Kidney glomerular epithelial cell (primary cell): ENCODE measurements at regions not wholly inside any gene's neighbourhood (a gene's known extent, or its start where the extent isn't known, plus 50 kb on each side); places are given as distances from the start of the nearest gene placed in this dataset.
"Not testable (repeated sequence)": the region's sequence is repeated elsewhere in the genome, so short reads cannot be mapped to it uniquely, and the experiment has no call there.

Experiments
- DNase-seq: peaks from one replicate; lab custom pipeline; 2025; lab: John Stamatoyannopoulos, UW

DNA sequence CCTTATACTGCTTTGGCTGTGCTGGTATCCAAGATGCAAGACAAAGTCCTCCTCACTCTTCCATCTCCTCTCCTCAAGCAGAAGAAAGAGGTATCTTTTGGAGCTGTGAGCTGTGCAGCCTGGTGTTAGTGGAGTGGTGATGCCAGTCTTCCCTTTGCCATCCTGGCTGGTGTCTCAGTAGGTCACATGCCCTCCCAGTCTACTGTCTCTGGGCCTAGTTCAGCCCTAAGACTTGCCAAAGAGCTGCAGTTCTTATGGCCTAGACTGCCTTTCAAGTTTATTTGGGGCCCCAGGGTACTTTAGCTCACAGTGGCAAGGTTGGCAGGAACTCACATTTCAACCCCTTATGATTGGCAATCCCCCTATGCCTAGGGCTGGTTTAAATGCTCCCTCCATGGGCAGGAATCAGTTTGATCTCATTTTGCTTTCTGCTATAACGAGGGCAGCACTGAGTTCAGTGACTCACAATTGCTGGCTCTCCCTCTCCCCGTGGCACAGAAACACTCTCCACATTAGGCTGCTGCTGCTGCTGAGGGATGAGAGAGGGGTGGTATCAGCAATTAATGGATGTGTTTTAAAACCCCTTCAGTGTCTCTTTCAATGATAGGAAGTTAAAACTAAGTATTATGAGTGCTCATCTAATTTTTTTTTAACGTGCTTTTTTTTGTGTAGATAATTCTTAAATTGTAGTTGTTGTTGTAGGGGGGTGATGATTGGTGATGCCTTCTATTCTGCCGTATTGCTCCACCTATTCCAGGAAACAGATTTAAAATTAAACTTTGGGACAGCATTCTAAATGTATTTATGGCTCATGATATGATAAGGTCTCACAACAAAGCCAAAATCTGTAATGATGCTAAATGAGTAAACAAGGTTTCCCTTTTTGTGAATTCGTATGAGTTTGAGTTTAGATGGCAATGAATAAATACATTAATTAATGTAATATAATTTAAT lies 1295.0 kb downstream of the JRKL start:
- no peak for DNase-seq

DNA sequence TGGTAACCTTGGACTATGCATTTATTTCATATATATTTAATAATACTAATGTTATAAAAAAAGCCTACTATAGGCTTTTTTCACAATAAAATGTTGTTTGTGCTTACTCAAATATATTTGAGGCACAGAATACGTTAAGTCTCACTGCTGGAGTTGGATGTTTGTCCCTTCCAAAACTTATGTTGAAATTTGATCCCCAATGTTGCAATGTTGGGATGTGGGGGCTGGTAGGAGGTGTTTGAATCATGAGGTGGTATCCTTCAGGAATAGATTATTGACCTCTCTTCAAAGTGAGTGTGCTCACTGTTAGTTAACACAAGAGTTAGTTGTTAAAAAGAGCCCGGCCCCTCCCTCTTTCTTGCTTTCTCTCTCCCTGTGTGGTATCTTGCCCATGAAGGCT lies 1295.9 kb downstream of the JRKL start:
- no peak for DNase-seq

DNA sequence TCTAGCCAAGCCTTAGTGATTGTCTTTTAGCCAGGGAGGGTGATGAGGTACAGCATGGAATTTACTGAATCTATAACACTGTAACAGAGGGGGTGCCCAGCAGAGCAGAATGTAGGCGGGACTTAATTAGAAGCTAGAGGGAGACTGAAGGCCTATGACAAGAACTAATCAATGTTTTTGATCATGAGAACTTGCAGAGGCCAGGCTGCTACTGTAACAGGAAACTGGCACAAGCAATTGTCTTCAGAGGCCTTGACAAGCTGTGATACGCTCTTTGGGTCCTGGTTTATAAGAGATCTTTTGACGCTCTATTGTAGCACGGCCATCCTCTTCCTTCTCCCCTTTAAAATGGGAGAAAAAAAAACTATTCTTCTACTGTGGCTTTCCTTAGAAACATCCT lies 1297.3 kb downstream of the JRKL start:
- no peak for DNase-seq

DNA sequence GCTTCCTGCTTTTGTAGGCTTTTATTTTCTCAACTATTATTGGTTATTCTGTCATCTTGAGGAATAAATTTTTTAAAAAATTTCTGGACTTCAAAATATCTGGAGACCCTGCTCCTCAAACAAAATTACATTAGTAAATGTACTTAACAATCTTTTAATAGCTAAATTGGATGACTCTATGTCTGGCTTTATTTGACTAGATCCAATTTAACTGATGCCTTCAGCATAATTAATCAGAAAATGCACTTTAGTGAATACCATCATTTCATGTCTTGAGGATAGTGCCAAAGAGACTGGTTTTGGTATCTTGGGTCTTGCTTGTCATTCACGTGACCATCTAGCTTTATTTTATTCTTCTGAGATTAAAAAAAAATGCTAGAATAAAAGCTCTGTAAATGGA lies 1301.2 kb downstream of the JRKL start:
- no peak for DNase-seq

DNA sequence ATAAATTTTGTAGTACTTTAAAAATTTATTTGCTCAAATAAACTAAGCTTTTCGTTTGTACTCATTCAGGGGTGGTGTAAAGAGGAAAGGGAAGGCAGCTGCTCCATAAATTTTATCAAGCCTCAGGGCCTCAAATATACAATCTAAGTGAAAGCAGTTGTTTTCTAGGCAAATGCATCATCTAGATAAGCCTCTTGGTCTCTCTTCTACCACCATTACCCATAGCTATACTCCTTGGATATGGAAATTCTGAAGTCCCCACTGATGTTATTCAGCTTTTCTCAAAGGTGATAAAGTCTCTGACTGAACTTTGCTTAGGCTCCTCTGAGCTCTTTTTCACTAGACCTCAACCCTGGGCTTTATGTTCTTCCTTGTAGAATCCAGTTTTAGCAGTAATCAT lies 1313.1 kb downstream of the JRKL start:
- DNase-seq = no peak

DNA sequence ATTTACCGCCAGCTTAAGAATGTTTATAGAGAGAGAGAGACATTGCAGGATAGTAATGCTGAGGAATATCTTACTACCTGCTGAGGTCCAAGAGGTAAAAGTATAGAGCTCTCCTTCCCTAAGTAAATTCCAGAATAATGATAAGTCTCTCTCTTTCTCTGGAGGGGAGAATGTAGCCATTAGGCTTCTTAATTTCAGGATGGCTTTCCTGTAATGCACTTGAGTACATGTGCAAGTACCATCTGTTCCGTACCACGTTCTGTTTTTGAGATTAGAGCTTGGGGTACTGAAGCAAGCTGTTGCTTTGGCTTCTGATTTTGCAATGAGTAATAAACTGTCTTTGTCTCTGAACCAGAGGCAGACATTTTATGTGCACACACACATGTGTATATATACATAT lies 1314.0 kb downstream of the JRKL start:
- DNase-seq = no peak

DNA sequence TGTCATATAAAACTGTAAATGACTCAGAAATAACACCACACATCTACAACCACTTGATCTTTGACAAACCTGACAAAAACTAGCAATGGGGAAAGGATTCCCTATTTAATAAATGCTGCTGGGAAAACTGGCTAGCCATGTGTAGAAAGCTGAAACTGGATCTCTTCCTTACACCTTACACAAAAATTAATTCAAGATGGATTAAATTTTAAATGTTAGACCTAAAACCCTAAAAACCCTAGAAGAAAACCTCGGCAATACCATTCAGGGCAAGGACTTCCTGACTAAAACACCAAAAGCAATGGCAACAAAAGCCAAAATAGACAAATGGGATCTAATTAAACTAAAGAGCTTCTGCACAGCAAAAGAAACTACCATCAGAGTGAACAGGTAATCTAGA lies 1315.3 kb upstream of the CNTN5 start:
- DNase-seq = not testable (repeated sequence)

DNA sequence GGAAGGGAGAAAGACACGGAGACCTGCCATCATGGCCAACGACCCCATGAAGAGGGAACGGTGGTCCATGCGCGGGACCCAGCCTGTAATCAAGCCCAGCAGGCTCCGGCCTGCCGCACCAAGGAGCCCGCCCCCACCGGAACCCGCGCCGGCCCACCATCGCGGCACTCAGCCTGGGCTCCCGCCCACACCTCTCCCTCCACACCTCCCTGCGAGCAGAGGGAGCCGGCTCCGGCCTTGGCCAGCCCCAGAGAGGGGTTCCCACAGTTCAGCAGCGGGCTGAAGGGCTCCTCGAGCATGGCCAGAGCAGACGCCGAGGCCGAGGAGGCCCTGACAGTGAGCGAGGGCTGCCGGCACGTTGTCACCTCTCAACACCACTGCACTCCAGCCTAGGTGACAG lies 1302.8 kb upstream of the CNTN5 start:
- DNase-seq = no peak

DNA sequence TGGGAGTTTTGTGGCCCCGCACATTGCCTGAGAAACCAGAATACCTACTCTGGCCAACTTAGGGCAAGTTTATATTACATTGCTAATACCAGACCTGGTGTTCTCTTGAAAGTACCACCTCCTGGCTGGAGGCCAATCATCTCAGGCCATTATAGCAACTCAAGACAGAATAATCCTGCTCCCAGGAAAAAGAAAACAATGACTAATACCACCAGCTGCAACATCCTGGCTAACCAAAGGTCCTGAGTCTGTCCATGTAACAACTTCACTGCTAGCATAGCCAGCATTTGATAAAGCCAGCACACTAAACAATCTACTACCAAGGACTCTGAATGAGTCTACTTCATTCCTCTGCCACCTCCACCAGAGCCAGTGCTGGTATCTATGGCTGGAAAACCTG lies 1298.7 kb upstream of the CNTN5 start:
- peak; percentile 90 for DNase-seq

DNA sequence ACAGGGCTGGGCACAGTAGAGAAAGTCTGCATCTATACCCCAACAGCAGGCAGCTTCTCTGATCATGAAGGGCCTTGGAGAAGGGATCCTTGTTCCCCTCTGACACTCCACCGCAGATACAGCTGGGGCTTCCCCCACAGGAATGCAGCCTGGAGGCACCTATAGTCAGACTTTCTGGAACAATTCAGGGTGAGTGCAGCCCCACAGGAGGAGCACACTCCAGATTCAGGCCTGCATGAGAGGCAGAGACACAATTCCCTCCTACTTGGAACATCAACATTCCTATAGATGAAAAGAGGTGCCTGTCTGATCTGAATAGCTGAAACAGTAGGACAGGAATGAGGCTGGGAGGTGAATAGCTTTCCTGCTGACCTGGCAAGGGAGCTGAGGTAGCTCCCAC lies 1298.0 kb upstream of the CNTN5 start:
- no peak for DNase-seq

DNA sequence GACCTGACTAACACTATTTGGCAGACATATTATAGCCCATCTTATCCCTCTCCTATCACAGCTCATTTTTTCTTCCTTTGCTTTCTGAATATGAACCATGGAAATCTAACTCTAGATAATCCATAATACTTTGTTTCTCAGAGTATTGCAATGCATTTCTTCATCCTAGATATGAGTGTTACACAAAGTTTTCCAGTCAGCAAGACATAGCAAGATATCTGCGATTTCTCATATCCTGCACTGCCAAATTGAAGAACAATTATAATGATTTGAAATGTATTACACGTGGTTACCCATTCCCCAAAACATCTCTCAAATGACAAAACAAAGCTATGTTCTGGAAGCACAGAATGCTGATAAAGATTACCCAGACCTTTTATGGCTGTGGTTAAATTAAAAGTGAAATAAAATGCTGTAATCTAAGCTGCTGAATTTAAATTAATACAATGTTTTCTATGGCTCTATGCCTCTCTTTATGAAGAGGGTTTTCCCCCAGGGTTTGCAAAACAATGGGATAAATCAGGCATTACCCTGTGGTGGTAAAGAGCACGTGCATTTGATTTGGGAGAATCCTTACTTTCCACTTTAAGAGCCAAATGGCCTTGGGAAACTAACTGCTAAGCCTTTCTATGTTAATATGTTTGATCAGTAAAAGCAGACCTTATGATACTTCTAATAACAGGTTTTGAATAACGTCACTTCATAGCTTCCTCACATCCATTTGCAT lies 1291.0 kb upstream of the CNTN5 start:
- DNase-seq = no peak

DNA sequence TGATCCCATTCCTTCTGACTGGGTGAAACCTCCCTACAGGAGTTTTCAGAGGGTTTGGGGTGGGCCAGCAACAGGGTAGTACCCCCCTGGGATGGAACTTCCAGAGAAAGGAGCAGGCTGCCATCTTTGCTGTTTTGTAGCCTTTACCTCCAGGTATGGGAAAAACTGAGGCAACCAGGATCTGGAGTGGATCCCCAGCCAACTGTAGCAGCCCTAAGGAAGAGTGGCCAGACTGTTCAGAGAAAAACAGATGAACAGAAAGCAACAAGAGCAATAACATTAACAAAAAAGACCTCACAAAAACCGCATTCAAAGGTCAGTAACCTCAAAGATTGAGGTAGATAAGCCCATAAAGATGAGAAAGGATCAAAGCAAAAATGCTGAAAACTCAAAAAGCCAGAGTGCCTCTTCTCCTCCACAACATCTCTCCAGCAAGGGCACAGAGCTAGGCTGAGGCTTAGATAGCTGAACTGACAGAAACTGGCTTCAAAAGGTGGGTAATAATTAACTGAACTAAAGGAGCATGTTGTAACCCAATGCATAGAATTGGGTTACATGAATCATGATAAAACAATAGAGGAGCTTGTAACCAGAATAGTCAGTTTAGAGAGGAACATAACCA lies 1288.6 kb upstream of the CNTN5 start:
- peak; percentile 51 for DNase-seq

DNA sequence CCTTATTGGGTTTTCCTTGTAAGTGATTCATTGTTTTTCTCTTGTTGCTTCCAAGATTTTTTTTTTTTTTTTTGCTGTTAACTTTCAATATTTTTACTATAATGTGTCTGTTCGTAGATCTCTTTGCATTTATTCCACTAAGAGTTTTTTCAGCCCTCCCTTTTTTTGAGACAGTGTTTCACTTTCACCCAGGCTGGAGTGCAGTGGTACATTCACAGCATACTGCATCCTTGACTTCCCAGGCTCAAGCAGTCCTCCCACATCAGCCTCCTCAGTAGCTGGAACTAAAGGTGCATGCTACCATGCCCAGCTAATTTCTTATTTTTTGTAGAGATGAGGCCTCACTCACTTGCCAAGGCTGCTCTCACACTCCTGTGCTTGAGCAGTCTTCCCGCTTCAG lies 1282.0 kb upstream of the CNTN5 start:
- DNase-seq = no peak

DNA sequence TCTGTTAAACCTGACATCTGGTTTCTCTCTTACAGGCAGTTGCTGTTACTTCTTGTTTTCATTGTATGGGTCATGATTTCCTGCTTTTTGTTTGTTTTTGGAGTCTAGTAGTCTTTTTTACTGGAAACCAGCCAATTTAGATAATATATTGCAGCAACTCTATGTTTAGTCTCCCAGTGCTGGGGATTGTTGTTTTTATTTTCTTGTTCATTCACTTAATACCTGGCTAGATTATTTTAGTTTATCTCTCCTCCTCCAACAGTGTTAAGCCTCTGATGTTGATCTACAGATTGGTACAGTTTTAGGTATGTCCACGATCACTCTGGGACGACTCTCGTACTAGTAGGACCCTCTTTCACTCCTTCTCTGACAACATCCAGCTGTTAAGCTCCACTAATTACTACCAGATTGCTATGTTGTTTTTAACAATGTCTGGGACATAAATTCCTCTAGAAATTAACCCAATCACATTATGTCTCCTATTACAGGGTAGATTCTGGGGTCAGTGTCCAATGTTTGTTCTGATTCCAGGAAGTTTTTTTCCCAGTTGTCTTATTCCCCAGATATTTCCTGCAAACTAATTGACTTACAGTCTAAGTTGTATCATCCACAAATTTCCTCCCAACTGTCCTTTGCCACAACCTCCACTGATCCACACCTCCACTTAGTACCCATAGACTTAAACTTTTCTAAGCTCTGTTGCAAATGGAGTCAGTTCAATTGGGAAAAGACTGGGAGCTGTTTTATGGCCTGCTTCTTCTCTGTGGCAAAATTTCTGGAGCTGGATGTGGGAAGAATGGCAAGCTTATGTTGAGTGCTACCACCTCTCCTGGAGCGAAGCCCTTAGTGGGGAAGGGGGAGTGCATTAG lies 1280.6 kb upstream of the CNTN5 start:
- DNase-seq = peak; percentile 21

DNA sequence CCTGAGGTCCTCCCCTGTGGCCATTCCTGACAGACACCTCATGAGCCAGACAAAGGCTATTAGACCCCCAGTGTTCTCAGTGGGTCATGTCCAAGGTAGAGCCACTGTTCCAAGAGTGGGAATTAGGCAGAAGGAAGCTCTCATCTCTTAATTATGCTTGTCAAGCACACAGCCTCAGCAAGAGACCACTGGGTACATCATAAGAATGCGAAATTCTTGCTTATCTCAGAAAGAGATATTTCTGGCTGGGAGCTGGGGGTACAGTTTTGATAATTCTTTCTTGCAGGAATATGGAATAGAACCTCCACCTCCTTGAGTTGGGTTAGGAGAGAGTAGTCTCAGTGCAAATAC lies 1280.0 kb upstream of the CNTN5 start:
- no peak for DNase-seq

DNA sequence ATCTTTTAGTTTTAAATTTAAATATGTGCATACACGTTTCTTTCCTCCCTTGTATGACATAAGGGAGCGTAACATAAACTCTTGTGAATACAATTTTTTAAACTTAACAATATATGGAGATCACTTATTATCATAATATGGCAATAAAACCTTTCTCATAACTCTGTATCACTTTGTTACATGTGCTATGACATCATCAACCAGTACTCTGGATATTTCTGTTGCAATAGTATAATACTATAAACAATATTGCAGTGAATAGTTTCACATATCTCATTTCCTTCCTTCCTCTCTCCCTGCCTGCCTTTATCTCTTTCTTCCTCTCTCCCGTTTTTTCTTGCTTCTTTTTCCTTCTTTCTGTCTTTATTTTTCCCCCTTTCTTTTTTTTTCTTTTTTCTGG lies 1278.0 kb upstream of the CNTN5 start:
- DNase-seq = no peak

DNA sequence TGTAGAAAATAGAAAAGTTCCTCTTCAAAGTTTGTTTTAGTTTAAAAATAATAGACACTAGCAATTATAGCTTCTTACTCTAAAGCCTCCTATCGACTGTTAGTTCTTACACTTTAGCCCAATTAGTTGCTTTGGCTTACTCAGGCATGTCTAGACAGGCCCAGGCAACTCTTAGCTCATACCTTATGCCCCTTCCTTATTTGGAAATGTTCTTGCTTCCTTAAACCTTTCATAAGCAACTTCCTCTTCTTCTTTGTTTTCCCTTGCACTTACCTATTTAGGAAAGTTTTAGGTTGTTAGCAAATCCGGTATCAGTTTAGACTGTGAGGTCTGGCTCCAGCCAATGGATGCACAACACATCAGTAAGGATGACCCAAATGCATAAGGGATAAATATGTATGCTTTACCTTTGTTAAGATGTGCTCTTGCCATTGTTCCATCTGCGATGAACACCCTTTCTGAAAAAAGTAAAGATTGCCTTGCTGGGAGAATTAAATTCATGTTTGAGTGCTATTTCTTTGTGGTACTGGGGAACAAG lies 1277.5 kb upstream of the CNTN5 start:
- DNase-seq = peak; percentile 22

DNA sequence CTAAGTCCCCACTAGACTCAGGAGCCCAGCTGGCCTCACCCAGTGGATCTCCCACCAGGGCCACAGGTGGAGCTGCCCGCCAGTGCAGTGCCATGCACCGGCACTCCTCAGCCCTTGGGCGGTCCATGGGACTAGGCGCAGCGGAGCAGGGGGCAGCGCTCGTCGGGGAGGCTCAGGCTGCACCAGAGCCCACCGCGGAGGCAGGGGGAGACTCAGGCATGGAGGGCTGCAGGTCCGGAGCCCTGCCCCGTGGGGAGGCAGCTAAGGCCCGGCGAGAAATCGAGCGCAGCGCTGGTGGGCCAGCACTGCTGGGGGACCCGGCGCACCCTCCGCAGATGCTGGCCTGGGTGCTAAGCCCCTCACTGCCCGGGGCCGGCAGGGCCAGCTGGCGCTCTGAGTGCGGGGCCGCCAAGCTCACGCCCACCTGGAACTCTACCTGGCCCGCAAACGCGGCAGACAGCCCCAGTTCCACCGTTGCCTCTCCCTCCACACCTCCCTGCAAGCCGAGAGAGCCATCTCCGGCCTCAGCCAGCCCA lies 1275.2 kb upstream of the CNTN5 start:
- DNase-seq = no peak

DNA sequence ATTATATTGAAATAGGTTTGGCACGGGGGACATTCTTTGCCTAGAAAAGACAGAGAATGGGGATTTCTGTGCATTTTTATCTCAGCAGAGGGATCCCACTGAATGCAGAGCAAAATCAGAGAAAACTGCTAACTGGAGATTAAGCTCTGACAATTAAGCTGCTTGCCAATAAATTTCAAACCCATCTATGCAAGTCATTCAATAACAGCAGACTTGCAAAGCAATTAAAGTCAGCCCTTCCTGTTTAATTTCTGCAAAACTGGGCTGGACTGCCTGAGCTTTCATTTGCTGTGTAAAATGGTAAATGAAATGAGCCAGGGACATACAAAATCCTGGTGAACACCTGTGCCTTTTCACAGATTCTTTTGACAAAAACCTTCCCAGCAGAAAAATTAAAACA lies 1273.9 kb upstream of the CNTN5 start:
- DNase-seq = no peak

DNA sequence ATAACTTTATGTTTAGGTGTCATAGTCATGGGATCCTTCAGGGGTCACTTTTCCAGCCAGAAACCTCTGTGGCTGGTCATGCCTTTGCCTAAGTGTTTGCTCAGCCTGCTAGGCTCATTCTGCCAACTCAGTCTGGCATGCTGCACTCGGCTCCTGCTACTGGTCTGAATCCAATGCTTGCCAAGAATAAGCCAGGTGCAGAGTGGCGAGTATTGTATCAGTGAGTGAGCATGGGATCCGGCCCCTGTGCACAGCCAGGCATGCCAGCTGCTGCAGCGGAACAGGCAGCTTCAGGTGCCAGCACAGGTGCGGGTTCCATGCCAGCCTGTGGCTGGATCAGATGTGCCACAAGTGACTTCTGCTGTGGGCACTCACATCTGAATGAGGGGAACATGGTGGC lies 1269.3 kb upstream of the CNTN5 start:
- no peak for DNase-seq

DNA sequence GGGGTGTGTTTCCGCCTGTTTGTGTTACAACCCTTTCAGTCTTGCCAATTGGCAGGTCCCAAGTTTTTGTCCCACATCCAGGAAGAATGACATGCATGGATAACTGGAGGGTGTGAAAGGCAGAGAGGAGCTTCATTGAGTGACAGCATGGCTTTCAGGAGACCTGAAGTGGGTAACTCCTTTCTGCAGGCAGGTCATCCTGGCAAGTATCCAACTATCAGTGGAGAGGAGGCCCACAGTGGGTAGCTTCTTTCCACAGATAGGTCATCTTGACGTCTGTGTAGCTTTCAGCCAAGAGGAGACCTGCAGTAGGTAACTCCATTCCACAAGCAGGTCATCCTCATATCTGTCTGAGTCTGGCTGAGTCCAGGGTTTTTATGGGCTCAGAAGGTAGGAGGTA lies 1268.8 kb upstream of the CNTN5 start:
- no peak for DNase-seq

DNA sequence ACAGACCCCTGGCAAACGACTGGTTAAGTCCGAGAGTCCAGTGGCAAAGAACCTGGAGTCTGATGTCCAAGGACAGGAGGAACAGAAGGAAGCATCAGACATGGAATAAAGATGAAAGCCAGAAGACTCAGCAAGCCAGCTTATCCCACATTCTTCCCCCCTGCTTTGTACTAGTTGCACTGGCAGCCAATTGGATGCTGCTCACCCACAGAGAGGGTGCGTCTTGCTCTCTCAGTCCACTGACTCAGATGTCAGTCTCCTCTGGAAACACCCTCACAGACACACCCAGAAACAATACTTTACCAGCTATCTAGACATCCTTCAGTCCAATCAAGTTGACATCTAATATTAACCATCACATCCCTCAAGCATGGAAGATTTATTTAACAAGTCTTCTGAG lies 1265.8 kb upstream of the CNTN5 start:
- no peak for DNase-seq
